Midbrain (tissue), 1 donor: ENCODE measurements at regions not wholly inside any gene's neighbourhood (a gene's known extent, or its start where the extent isn't known, plus 50 kb on each side); places are given as distances from the start of the nearest gene placed in this dataset.

Experiments used
- DNase-seq: peaks from one replicate; lab custom pipeline; 2025; lab: John Stamatoyannopoulos, UW

GRCh38 chr4:160217352-160217751 is 1114.5 kb downstream of the RAPGEF2 start:
- no peak for DNase-seq

DNA sequence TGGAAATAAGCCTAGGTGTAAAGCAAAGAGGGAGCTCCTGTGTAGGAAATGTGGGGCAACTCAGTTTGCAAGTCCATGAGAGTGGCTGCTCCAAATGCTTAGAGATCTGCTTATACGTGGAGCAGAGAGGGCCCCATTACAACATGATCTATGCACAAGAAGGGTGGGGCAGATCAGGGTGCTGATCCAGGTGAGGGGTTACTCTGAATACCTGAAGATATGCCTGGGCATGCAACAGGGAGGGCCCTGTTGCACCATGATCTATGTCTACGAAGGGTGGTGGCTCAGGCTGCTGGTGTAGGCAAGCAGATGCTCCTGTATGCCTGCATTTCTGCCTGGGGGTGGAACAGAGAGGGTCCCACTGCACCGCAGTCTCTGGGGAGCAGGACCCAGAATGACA is 1121.2 kb downstream of the RAPGEF2 start:
- no peak for DNase-seq

DNA sequence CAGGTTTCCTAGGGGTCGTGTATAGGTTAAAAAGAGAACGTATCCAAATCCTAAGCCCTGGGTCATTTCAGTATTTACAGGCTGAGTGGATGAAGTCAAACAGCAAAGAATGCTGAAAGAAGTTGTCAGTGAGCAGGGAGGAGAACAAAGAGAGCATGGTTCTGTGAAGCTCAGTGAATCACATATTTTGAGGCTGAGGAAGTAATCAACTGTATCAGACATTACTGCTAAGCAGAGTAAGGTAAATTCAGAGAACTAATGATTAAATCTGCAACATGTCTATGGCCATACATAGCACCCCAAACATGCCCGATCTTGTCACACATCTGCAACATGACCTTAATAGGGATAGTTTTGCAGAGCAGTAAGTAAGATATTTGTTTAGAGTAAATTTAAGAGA is 1130.3 kb downstream of the RAPGEF2 start:
- no peak for DNase-seq

DNA sequence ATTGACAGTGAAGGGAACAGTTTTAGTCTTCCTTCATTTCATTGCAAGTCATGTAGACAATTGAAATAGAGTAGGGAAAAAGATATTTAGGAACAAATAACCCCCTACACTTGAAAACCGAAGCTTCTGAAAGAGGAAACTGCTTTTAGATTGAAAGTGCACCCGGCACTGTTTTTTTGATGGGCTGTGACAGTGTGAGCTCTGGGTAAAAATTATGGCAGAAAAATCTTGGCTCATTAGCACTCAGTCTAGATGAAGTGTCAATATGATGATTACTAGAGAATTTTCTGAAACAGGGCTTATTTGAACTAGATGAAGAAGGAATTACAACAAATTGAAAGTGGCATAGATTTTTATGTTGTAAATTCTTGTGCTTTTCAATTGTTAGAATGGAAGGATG is 1132.4 kb downstream of the RAPGEF2 start:
- DNase-seq, result no peak

- DNase-seq, result no peak
Observed at GRCh38 chr4:160235771-160236170, 1132.9 kb downstream of the RAPGEF2 start.

GRCh38 chr4:160238790-160239189 is 1135.9 kb downstream of the RAPGEF2 start:
- no peak for DNase-seq

DNA sequence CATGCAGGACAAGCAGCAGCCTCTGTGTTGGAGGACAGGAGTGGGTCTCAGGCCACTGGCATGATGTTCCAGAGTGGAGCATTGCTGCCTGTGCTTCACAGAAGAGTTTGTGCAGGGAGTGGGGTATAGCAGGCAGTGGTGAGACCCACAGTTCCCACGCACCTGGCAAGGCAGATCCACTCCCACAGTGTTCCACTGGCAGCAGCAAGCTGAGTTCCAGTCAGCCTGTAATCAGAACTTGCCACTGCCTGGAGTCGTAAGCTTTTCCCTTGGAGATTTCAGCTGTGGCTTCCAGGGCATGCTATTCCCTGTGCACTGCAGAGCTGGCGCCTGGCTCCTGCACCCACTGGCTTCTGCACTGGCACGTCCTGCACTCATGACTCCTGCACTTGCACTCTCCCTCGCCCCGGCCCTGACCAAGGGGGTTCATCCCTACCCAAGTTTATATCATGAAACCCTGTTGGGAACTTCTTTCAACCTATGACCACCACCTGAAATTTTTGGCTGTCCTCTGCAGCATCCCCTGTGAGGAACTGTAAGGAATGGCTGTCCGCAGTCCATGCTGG is 1144.3 kb downstream of the RAPGEF2 start:
- DNase-seq, result no peak

DNA sequence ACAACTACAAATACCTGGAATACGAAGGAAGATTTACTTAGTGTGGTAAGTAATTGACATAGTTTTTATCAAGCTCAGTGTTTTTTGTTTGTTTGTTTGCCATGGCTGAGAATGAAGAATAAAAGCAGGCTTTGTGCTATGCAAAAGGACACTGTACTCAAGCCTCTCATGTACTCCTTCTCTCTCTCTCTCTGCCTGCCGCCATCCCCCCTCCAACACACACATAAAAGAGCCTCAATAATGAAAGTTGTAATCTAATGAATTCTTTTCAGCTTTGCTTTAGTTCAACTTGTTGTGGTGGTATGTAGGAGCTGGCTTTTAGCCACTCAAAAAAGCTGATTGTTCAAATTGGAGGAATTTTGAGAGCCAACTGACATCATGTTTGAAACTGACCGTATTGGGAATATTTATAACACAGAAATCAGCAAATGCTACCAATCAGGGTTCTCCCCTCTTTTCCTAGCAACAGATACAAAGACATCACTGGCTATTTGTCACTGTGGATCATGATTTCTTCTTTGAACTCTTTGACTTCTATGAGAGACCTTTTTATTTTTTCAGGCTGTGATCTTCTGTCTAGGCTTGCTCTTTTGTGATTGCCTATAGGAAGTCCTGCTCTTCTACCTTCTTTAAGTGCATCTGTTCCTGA is 1148.8 kb downstream of the RAPGEF2 start:
- no peak for DNase-seq

GRCh38 chr4:160257318-160257717 is 1154.4 kb downstream of the RAPGEF2 start:
- DNase-seq, result no peak

- DNase-seq, result no peak
Observed at GRCh38 chr4:160265014-160265413, 1162.1 kb downstream of the RAPGEF2 start.

DNA sequence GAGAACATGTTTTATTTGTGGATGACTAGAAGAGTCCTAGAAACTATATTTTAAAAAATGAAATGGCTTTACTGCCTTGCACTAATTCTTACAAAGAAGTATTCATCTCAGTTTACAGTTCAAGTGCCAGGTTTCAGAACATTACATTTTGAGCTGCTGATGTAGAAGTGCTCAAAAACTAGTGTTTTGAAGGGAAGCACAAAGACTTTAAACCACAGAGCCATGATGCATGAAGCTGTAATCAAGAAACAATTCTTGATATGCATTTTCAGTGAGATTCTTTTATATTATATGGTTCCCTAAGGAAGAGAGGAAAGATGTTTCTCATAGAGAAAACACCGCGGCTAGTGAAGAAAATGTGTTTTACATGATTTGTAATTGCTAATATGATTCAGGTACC is 1163.0 kb downstream of the RAPGEF2 start:
- DNase-seq, result no peak

- DNase-seq, result no peak
Observed at GRCh38 chr4:160276785-160277325, 1174.0 kb downstream of the RAPGEF2 start.

DNA sequence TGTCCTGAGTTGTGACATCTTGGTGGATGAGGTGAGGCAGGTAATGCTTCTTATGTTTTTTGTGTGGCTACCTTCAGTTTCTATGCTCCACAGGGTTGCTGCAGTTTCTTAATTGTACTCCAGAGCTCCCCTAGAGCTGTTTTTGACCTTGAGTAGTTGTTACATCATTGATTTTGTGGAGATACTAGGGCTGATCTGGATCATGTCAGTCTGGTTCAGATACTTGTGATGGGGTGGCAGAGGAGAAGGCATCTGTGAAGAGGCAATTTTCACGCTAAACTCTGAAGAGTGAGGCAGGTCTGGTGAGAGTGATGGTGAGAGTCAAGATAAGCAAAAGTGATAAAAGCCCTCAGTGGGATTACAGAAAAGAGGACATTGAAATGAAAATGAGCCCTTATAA is 1180.2 kb downstream of the RAPGEF2 start:
- DNase-seq, result no peak

- no peak for DNase-seq
Observed at GRCh38 chr4:160284516-160284915, 1181.6 kb downstream of the RAPGEF2 start.

DNA sequence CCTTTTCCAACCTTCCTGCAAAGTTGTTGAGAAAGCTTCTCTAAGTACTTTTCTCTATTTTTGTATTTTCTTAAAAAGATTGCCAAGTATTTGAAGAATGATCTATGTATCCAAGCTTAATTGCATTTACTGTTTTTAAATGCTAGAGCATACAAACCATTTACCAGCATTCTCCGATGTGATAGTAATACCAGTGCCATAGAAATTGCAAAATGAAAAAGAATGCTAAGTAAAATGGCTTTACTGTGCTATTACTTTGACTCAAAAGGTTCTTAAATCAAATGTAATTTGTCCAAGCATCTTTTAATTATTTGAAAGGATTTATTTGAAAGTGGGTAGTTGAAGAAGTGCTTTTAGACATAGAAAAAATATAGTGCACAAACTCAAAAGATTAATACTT is 1183.2 kb downstream of the RAPGEF2 start:
- DNase-seq, result no peak

GRCh38 chr4:160296476-160296875 is 1193.6 kb downstream of the RAPGEF2 start:
- DNase-seq, result no peak

DNA sequence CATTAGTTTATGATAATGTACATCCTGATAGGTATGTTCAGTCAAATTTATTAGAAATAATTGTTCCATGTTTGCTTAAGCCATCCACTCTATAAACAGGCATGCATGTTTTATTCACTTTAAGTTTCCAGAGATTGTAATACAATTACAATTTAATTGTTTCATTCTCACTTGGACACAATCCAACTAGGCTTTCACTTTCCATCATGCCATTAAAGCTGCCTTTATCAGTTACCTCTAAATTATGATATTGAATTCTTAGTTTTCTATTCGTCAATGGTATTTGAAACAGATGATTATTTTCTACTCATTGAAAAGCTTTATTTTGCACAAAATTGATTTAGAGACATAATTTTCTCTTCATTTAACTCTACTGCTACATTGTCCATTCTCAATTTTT is 1196.3 kb downstream of the RAPGEF2 start:
- DNase-seq, result no peak

DNA sequence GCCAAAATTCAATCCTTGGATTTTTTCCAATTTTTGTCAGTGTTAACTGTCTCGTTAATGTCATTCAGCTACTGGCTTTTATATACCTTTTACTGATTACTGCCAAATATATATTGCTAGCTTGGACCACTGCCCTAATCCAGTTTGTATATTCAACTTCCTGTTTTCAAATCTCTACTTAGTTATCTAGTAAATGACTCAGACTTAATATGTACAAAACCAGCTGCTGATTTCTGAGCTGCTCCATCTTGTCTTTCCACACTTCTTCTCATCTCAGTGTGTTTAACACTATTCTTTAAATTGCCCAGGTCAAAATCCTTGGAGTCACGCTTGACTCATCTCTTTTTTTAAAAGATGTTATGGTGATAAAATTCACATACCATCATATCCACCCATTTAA is 1196.7 kb downstream of the RAPGEF2 start:
- no peak for DNase-seq

DNA sequence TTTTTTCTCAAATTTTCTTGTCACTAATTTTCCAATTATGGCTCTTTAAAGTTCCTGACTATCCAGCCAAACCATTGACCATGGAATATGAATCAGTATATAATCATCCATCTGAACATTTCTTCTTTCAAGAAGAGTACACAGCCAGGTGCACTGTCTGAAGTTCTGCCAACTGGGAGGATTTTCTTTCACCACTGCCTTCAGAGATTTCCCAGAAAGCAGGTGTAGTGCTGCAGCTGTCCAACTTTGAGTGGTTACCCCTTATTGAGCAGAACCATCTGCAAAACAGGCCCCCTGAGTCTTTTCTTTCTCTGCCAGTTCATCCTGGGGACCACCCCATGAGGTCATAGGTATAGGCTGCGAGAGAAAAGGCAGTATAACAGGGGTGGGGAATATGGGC is 1213.2 kb downstream of the RAPGEF2 start:
- no peak for DNase-seq

GRCh38 chr4:160318567-160319220 is 1215.8 kb downstream of the RAPGEF2 start:
- no peak for DNase-seq

- no peak for DNase-seq
Observed at GRCh38 chr4:160319221-160319867, 1216.5 kb downstream of the RAPGEF2 start.

- no peak for DNase-seq
Observed at GRCh38 chr4:160319868-160320260, 1217.0 kb downstream of the RAPGEF2 start.

GRCh38 chr4:160326110-160326509 is 1223.2 kb downstream of the RAPGEF2 start:
- no peak for DNase-seq
